B cell (primary cell): ENCODE measurements at regions not wholly inside any gene's neighbourhood (a gene's known extent, or its start where the extent isn't known, plus 50 kb on each side); places are given as distances from the start of the nearest gene placed in this dataset.

Source experiments
- EZH2 ChIP-seq: IDR thresholded peaks from 2 replicates; pipeline ENCODE4 v1.6.1; 2012; ENCODE audit warnings: borderline replicate concordance, low read depth, mild to moderate bottlenecking, moderate library complexity, low read length; ENCODE audit not compliant: insufficient read depth, poor library complexity, severe bottlenecking
- TF ChIP-seq, protein P1 (sequence below): fragments of 200-600 bp; IDR thresholded peaks from one replicate; pipeline ENCODE4 v1.8.0; 2022; ENCODE audit warnings: antibody characterized with exemption, mild to moderate bottlenecking

DNA sequence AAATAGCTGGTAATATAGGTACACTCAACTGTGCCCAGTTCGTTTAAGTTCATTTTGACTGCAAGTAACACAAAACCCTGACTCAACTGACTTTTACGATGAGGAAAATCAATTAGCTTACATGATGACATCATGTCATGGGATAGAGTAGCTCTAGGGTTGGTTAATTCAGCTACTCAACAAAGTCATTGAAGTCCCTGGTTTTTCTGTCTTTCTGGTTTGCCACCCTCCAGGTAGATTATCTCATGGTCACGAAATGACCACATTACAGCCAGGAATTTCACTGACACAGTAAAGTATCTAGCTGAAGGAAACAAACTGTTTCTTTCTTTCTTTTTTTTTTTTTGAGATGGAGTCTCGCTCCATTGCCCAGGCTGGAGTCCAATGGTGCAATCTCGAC is 68.5 kb upstream of the FUT8 start:
- TF ChIP-seq, protein P1, sequence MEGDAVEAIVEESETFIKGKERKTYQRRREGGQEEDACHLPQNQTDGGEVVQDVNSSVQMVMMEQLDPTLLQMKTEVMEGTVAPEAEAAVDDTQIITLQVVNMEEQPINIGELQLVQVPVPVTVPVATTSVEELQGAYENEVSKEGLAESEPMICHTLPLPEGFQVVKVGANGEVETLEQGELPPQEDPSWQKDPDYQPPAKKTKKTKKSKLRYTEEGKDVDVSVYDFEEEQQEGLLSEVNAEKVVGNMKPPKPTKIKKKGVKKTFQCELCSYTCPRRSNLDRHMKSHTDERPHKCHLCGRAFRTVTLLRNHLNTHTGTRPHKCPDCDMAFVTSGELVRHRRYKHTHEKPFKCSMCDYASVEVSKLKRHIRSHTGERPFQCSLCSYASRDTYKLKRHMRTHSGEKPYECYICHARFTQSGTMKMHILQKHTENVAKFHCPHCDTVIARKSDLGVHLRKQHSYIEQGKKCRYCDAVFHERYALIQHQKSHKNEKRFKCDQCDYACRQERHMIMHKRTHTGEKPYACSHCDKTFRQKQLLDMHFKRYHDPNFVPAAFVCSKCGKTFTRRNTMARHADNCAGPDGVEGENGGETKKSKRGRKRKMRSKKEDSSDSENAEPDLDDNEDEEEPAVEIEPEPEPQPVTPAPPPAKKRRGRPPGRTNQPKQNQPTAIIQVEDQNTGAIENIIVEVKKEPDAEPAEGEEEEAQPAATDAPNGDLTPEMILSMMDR, result no peak
- no peak for TF ChIP-seq EZH2
